ENCODE measurements at regions not wholly inside any gene's neighbourhood (a gene's known extent, or its start where the extent isn't known, plus 50 kb on each side); places are given as distances from the start of the nearest gene placed in this dataset.
"Not testable (repeated sequence)": the region's sequence is repeated elsewhere in the genome, so short reads cannot be mapped to it uniquely, and the experiment has no call there.

GRCh38 chr7:110461621-110462020 lies 629.3 kb upstream of the LRRN3 start:
- no peak for TF ChIP-seq POLR2AphosphoS5 (IDR thresholded peaks at IDR 0.05; ENCODE audit: low read depth)
- no peak for TF ChIP-seq REST (IDR thresholded peaks at IDR 0.05; ENCODE audit: insufficient replicate concordance, low read depth)
- no peak for TF ChIP-seq CTCF (IDR thresholded peaks at IDR 0.05; ENCODE audit: insufficient read depth, low read length)
- no peak for TF ChIP-seq SPI1 (IDR thresholded peaks at IDR 0.05; ENCODE audit: borderline replicate concordance, low read depth)
- no peak for TF ChIP-seq GABPA (IDR thresholded peaks at IDR 0.05; ENCODE audit: low read depth)
- no peak for DNase-seq (ENCODE audit: low read depth in 1 of 2, low spot score in 1 of 2)
- no peak overlapping the region for H3K27ac ChIP-seq (replicated peaks)
- H3K4me3 ChIP-seq (replicated peaks; ENCODE audit: insufficient read depth, low read length), result no peak overlapping the region
- H3K27me3 ChIP-seq (ENCODE audit: insufficient read depth, poor library complexity, severe bottlenecking), result no peaks in the 10 kb centered on the region

GRCh38 chr7:110470420-110470819 lies 620.5 kb upstream of the LRRN3 start:
- no peak for TF ChIP-seq CTCF (IDR thresholded peaks at IDR 0.05; ENCODE audit: insufficient read depth, low read length)
- DNase-seq (ENCODE audit: low read depth in 1 of 2, low spot score in 1 of 2), result no peak
- no peaks in the 10 kb centered on the region for H3K27me3 ChIP-seq (ENCODE audit: insufficient read depth, poor library complexity, severe bottlenecking)

GRCh38 chr7:110472419-110472818 lies 618.5 kb upstream of the LRRN3 start:
- DNase-seq (ENCODE audit: low read depth in 1 of 2, low spot score in 1 of 2); H3K4me3 ChIP-seq (replicated peaks; ENCODE audit: insufficient read depth, low read length); H3K27me3 ChIP-seq (ENCODE audit: insufficient read depth, poor library complexity, severe bottlenecking); H3K27ac ChIP-seq (replicated peaks): not testable (repeated sequence)

More at GRCh38 chr7:110470420-110470819, 620.5 kb upstream of the LRRN3 start:
- Histone ChIP-seq H3K27ac (replicated peaks) (no peak overlapping the region), H3K4me3 (replicated peaks; ENCODE audit: insufficient read depth, low read length) (no peak overlapping the region)

- no peak overlapping the region for H3K27ac ChIP-seq (replicated peaks)
- no peaks in the 10 kb centered on the region for H3K27me3 ChIP-seq (ENCODE audit: insufficient read depth, poor library complexity, severe bottlenecking)
- H3K4me3 ChIP-seq (replicated peaks; ENCODE audit: insufficient read depth, low read length), result no peak overlapping the region
- no peak for TF ChIP-seq SPI1 (IDR thresholded peaks at IDR 0.05; ENCODE audit: borderline replicate concordance, low read depth)
- TF ChIP-seq GABPA (IDR thresholded peaks at IDR 0.05; ENCODE audit: low read depth), result no peak
- no peak for TF ChIP-seq POLR2AphosphoS5 (IDR thresholded peaks at IDR 0.05; ENCODE audit: low read depth)
- TF ChIP-seq REST (IDR thresholded peaks at IDR 0.05; ENCODE audit: insufficient replicate concordance, low read depth), result no peak
- no peak for TF ChIP-seq CTCF (IDR thresholded peaks at IDR 0.05; ENCODE audit: insufficient read depth, low read length)
- DNase-seq (ENCODE audit: low read depth in 1 of 2, low spot score in 1 of 2), result no peak
Measured at GRCh38 chr7:110480964-110481363, 610.0 kb upstream of the LRRN3 start.

All from HL-60 (cell line).